Small intestine (tissue), 7 donors: ENCODE measurements at regions not wholly inside any gene's neighbourhood (a gene's known extent, or its start where the extent isn't known, plus 50 kb on each side); places are given as distances from the start of the nearest gene placed in this dataset.

Experiments
- DNase-seq, 2 donors: peaks; one replicate each; pipeline versions ENCODE4 v3.0.0 to v3.0.0-alpha.2; 2013
- FAIRE-seq: peaks from 2 replicates; lab custom pipeline; 2012; peaks lifted over from hg19 to GRCh38; lab: Jason Lieb, UNC
- H3K27ac ChIP-seq, 3 donors: one replicate each; pipeline ENCODE4 v1.5.1; 2013; ENCODE audit warnings: low read length in 2 of 3, mild to moderate bottlenecking in 2 of 3, control low read depth in 1 of 3, inconsistent platforms in 1 of 3, low read depth in 1 of 3, moderate library complexity in 1 of 3
- H3K27me3 ChIP-seq, 3 donors: one replicate each; pipeline ENCODE4 v1.6.1; 2013; ENCODE audit warnings: low read length in 3 of 3, inconsistent platforms in 1 of 3; ENCODE audit not compliant: control insufficient read depth in 3 of 3, insufficient read depth in 3 of 3
- H3K36me3 ChIP-seq, 3 donors: one replicate each; pipeline ENCODE4 v1.6.1; 2013; ENCODE audit warnings: low read length in 3 of 3, inconsistent platforms in 1 of 3, low read depth in 1 of 3, mild to moderate bottlenecking in 1 of 3, moderate library complexity in 1 of 3; ENCODE audit not compliant: control insufficient read depth in 3 of 3, insufficient read depth in 2 of 3
- H3K4me1 ChIP-seq, 3 donors: one replicate each; pipeline ENCODE4 v1.6.1; 2013; ENCODE audit warnings: low read length in 2 of 3, inconsistent platforms in 1 of 3, low read depth in 1 of 3, mild to moderate bottlenecking in 1 of 3, moderate library complexity in 1 of 3; ENCODE audit not compliant: control insufficient read depth in 3 of 3, insufficient read depth in 2 of 3
- H3K4me3 ChIP-seq, 3 donors: one replicate each; pipeline ENCODE4 v1.5.1; 2013; ENCODE audit warnings: low read length in 3 of 3, control low read depth in 1 of 3, inconsistent platforms in 1 of 3, low read depth in 1 of 3, mild to moderate bottlenecking in 1 of 3, moderate library complexity in 1 of 3
- H3K9me3 ChIP-seq, 2 donors: one replicate each; pipeline ENCODE4 v1.6.1; 2013; ENCODE audit warnings: low read depth in 1 of 2, low read length in 1 of 2; ENCODE audit not compliant: control insufficient read depth in 2 of 2, insufficient read depth in 1 of 2
- WGBS, 3 donors: extraction: QIAGEN DNeasy Blood & Tissue Kit; methylation state at CpG; one replicate each; pipeline ENCODE4 v1.1.7; 2013; 5-methylcytosine and 5-hydroxymethylcytosine counted together
- donor health status: healthy with polysubstance abuse.
- donor health status: control.
- donor health status: control.
- donor health status: Bipolar disorder and iron deficiency.
- donor health status: healthy.

DNA sequence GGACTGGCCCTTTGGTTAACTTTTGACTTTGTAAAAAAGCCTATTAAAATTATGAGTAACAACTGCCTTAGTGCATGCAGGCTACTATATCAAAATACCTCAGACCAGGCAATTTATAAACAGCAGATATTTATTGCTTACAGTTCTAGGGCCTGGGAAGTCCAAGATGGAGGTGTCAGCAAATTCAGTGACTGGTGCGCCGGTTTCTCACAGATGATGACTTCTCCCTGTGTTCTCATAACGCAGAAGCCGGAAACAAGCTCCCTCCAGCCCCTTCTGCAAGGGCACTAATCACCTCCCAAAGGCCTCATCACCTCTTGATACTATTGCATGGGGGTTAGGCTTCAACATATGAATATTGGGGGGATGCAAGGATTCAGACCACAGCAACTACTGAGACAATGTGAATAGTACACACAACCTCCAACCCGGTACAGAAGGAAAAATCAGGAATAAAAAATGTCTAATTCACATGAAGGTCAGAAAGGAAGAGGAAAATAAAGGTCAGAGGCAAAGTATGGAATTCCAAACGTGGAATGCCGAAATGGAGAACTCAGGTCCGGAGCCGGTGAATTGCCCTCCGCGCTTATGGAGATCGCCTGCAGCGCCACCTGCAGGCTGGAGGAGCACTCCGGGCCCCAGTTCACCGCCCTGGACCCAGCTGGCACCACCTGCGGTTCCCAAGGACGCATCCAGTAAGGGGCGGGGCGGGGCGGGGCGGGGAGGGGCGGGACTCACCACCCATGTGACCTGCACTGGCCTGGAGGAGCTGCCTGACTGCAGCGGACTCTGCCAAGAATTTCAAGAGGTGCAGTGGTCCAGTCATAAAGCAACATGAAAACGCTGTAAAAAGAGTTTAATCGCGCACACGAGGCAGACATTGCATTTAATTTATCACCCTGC lies 203.4 kb downstream of the KIF26A start:
- Histone ChIP-seq H3K27me3 (peaks cover 0 to 2% (median 0%) of the 10 kb centered on the region in 3 donors), H3K36me3 (no peaks in the 10 kb centered on the region), H3K4me1 (peaks cover 0 to 8% (median 0%) of the 10 kb centered on the region in 3 donors), H3K9me3 (peaks cover 0 to 8% of the 10 kb centered on the region in 2 donors), H3K27ac (no peak overlapping the region), H3K4me3 (no peak overlapping the region)
- FAIRE-seq (no peak), DNase-seq (peak; percentile 81 to 82)
- 40 to 57% (median 43%) methylated on average over 27 of the region's 27 CpGs for WGBS, 3 donors

DNA sequence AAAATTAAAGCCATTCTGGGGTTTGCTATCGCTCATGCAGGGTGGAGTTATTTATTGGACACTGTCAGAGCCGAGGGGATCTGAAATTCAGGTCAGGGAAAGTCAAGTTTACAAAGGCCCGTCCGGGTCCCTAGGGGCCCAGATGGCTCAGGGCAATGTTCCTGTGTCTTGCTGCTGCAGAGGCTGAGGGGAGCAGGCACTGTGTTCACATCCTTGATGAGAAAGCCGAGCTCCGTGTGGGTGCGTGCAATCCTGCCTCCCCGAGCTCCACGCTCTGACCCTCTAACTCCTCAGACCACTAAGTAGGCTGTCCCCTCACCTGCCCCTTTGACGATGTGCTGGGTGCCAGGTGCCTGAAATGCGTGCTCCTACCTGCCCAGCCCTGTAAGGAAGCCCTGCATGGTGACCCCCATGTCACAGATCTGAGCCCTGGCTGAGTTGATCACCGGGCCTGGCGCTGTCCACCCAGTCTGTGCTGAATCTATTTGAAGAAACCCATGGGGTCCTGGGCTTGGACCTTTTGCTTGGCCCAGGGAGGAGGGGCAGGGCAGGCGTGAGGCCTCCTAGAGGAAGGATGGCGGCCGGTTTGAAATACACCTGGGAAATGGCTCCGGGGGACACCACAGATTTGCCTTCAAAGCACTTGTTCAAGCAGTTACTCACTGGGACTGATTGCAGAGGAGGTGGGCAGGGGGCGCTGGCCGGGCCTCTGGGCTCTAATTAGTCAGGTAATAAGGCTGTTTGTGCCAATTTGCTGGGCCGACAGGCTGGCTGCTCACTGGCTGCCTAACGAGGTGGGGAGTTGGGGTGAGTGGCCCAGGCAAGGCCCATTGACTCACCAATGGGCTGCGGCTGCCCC lies 204.3 kb downstream of the KIF26A start:
- Histone ChIP-seq H3K27me3 (no peaks in the 10 kb centered on the region), H3K27ac (no peak overlapping the region), H3K9me3 (peaks cover 0 to 8% of the 10 kb centered on the region in 2 donors), H3K4me1 (peaks cover 0 to 8% (median 0%) of the 10 kb centered on the region in 3 donors), H3K4me3 (no peak overlapping the region), H3K36me3 (no peaks in the 10 kb centered on the region)
- DNase-seq (no peak), FAIRE-seq (no peak)
- WGBS, 3 donors: 67 to 74% (median 68%) methylated on average over 22 of the region's 22 CpGs

DNA sequence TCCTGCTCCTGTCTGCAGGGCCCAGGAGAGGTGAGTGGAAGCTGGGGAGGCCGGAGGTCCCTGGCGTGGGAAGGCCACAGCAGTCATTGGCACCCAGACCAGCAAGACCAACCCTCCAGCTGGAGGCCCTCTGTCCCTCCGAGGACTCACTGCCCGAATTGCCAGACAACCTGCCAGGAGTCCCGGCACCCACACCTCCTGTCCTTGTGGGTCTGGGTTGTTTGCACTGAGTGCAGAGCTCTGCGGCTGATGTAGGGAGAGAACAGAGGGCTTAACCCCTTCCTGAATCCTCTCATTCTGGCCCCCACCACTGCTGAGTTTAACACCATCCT lies 204.9 kb downstream of the KIF26A start:
- Histone ChIP-seq H3K4me1 (peaks cover 0 to 8% (median 0%) of the 10 kb centered on the region in 3 donors), H3K27ac (no peak overlapping the region), H3K9me3 (peaks cover 0 to 8% of the 10 kb centered on the region in 2 donors), H3K36me3 (no peaks in the 10 kb centered on the region), H3K4me3 (no peak overlapping the region), H3K27me3 (no peaks in the 10 kb centered on the region)
- DNase-seq (no peak), FAIRE-seq (no peak)
- 76 to 86% (median 84%) methylated on average over 6 of the region's 6 CpGs for WGBS, 3 donors

DNA sequence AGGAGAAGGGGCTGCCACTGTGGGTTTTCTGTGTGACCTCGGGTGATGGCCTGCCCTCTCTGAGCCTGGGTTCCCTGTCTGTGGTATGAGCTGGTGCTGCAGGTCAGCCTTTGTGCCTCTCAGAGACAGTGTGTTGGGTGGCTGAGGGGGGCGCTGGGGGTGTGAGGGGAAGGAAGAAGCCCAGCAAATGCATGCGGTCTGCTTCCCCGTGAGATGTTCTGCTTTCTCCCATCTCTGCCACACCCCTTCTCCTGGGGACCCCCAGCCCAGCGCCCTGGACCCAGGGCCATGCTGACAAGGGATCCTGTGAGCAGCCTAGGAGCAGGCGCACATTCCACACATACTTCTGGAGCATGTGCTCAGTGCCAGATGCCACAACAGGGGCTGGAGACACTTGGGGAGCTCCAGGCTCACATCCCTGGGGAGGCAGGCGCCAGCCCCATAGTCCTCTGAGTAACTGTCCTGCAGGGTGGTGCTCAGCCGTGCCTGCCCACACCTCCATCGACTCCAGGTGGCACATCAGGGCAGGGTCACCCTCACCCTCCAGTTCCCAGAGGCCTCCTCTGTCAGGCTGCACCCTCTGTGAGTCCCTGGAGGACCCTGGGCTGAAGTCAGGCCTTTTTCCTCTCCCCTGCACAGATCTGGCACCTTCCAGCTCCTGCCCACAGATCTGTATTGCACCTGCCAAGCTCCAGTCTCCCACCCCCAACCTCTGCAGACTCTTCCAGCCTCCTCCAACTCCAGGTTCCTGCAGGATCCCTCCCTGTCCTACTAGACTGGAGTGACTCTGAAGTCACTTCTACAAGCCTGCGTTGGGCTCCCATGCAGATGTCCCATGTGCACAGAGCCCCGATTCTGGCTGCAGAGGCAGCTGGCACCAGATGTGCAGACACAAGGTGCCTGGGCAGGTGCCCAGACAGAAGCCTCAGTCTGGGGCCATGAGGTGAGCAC lies 205.6 kb downstream of the KIF26A start:
- H3K4me1 ChIP-seq: peaks cover 0 to 8% (median 0%) of the 10 kb centered on the region in 3 donors
- no peaks in the 10 kb centered on the region for H3K27me3 ChIP-seq
- no peak for DNase-seq
- no peak overlapping the region for H3K27ac ChIP-seq
- H3K36me3 ChIP-seq: no peaks in the 10 kb centered on the region
- 69 to 80% (median 80%) methylated on average over 11 of the region's 11 CpGs for WGBS, 3 donors
- no peak for FAIRE-seq
- peaks cover 0 to 2% of the 10 kb centered on the region in 2 donors for H3K9me3 ChIP-seq
- H3K4me3 ChIP-seq: no peak overlapping the region

GRCh38 chr14:104344818-104345620 lies 206.6 kb downstream of the KIF26A start:
- Histone ChIP-seq H3K4me1 (peaks cover 0 to 8% (median 0%) of the 10 kb centered on the region in 3 donors), H3K27ac (no peak overlapping the region), H3K9me3 (peaks cover 0 to 2% of the 10 kb centered on the region in 2 donors), H3K36me3 (no peaks in the 10 kb centered on the region), H3K4me3 (no peak overlapping the region), H3K27me3 (no peaks in the 10 kb centered on the region)
- 31 to 62% (median 44%) methylated on average over 11 of the region's 11 CpGs for WGBS, 3 donors
- DNase-seq: no peak
- no peak for FAIRE-seq

DNA sequence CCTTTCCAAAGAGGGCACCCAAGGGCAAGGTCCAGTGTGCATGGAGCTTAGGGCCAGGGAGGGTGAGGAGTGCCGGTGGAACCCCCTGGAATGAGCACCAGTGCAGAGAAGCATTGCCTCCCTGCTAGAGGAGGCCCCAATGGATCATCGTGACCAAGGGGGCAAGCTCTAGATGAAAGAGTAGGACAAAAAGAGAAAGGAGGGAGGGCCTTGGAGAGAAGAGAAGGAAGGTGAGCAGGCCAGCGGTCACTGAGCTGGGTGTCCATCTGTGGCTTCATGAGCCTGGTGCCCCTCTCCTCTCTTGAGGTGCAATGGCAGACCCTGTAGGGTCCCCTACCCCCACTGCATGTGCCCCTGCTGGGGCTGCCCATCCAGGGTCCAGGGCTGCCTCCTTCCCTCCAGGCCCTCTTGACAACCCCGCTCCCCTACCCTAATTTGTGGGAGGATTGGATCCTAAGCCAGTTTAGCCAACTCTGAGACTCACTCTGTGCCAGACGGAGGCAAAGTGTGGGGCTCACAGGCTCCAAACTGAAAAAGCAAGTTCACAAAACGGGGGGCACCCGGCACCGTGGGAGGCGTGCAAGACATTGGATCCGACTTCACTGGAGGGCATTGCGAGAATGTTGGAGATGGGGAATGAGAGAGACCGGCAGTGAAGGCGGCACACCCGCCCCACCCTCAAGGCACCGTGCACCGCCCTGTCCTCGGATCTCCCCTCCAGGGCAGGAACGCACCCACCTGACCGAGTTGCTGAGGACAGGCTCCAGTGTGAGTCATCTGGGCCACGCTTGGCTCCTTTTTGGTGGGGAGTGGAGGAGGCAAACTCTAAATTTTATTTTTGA lies 207.5 kb downstream of the KIF26A start:
- Histone ChIP-seq H3K27me3 (no peaks in the 10 kb centered on the region), H3K36me3 (no peaks in the 10 kb centered on the region), H3K4me3 (no peak overlapping the region), H3K27ac (no peak overlapping the region), H3K9me3 (peaks cover 0 to 2% of the 10 kb centered on the region in 2 donors), H3K4me1 (peaks cover 0 to 8% (median 0%) of the 10 kb centered on the region in 3 donors)
- 58 to 83% (median 80%) methylated on average over 20 of the region's 20 CpGs for WGBS, 3 donors
- DNase-seq (no peak), FAIRE-seq (no peak)

DNA sequence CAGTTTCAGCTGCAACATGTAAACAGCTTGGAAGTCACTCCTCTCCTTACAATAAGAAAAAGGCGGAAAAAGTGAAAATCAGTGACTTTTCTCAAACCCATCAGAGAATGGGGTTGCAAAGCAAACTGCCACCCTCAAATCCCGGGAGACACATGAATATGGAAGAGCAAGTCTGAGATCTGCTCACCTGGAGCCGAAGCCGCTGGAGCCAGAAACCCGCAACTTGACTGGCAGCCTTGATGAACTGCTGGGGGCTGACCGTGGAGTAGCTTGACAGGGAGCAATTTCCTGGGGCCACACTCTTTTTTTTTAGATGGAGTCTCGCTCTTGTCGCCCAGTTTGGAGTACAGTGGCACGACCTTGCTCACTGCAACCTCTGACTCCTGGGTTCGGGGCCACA lies 208.2 kb downstream of the KIF26A start:
- Histone ChIP-seq H3K4me3 (no peak overlapping the region), H3K27ac (no peak overlapping the region), H3K36me3 (no peaks in the 10 kb centered on the region), H3K27me3 (no peaks in the 10 kb centered on the region), H3K4me1 (peaks cover 0 to 8% (median 0%) of the 10 kb centered on the region in 3 donors), H3K9me3 (peaks cover 0 to 1% of the 10 kb centered on the region in 2 donors)
- FAIRE-seq: no peak
- no peak for DNase-seq
- WGBS, 3 donors: 84 to 88% (median 85%) methylated on average over 10 of the region's 10 CpGs
